ENCODE measurements at regions not wholly inside any gene's neighbourhood (a gene's known extent, or its start where the extent isn't known, plus 50 kb on each side); places are given as distances from the start of the nearest gene placed in this dataset.

DNA sequence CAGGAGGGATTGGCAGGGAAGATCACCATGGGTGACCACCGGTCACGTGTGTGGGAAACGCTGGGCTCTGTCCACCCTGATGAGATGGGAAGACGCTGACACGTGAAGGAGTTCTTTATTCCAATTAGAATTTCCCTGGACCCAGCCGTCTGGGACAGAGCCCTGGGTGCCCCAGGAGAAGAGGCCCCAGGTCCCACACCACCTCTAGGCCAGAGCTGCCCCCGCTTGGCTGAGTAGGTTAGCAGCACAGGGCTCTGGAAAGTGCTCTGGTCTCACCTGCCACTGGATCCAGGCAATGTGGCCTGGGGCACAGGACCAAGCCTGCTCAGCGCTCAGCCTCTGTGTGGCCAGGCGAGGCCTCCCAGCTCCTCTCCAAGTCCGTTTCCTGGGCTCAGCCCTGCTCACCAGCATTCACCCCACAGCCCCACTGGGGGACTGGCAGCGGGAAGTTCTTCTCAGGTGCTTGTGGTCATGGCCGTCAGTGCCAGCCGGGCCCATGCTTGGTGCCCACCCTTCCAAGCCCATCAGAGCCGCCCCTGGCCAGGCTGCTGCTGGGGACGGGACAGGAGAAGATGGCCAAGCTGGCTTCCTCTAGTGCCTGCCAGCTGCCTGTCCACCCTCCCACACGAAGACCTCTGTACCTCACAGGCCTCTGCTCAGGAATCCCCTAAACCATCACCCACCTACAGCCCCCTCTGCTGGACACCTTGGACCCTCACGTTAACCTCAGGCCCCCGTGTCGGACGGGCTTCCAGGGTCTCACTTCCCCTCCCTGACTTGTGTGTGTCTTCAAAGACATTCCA is 62.5 kb upstream of the FGF3 start:
- intact Hi-C loops (cut with micrococcal nuclease): no loop called here
- ATAC-seq: no peak
- Histone ChIP-seq H3K4me1 (ENCODE audit: control insufficient read depth, insufficient read depth, low read length) (no peaks in the 10 kb centered on the region), H3K9me3 (ENCODE audit: control insufficient read depth, insufficient read depth, low read length) (no peaks in the 10 kb centered on the region), H3K27me3 (ENCODE audit: control insufficient read depth, insufficient read depth, low read length) (no peaks in the 10 kb centered on the region), H3K36me3 (ENCODE audit: control insufficient read depth, insufficient read depth, low read length) (no peaks in the 10 kb centered on the region), H3K4me3 (ENCODE audit: low read length) (no peak overlapping the region), H3K27ac (ENCODE audit: low read length) (no peak overlapping the region)
- Mint-ChIP-seq H3K27me3 (ENCODE audit: low read depth in 2 of 2) (peaks cover 0 to 5% of the 10 kb centered on the region in 2 donors), H3K27ac (no peak overlapping the region), H3K9me3 (no peaks in the 10 kb centered on the region), H3K36me3 (no peaks in the 10 kb centered on the region), H3K4me1 (no peaks in the 10 kb centered on the region), H3K4me3 (no peak overlapping the region)
- 77% methylated on average over 20 of the region's 20 CpGs for WGBS (ENCODE audit: insufficient coverage)
- TF ChIP-seq, protein P1, sequence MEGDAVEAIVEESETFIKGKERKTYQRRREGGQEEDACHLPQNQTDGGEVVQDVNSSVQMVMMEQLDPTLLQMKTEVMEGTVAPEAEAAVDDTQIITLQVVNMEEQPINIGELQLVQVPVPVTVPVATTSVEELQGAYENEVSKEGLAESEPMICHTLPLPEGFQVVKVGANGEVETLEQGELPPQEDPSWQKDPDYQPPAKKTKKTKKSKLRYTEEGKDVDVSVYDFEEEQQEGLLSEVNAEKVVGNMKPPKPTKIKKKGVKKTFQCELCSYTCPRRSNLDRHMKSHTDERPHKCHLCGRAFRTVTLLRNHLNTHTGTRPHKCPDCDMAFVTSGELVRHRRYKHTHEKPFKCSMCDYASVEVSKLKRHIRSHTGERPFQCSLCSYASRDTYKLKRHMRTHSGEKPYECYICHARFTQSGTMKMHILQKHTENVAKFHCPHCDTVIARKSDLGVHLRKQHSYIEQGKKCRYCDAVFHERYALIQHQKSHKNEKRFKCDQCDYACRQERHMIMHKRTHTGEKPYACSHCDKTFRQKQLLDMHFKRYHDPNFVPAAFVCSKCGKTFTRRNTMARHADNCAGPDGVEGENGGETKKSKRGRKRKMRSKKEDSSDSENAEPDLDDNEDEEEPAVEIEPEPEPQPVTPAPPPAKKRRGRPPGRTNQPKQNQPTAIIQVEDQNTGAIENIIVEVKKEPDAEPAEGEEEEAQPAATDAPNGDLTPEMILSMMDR (IDR thresholded peaks at IDR 0.05): no peak
- DNase-seq: peak in 1 of 2 donors; percentile 9

DNA sequence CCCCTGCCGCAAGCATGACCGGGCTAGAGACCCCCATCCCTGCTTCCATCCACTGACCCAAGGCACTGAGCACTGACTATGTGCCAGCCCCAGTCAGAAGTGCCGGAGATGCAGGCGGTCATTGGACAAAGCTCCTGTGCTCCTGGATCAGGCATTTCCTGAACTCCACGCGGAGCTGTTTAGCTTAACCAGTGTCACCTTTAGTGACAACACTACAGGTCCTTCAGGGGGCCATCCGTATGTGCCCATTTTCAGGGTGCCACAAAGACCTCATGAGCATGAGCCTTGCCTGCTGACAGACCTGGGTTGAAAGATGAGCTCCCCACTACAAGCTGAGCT is 63.0 kb upstream of the FGF3 start:
- Mint-ChIP-seq H3K27ac (no peak overlapping the region), H3K36me3 (no peaks in the 10 kb centered on the region), H3K27me3 (ENCODE audit: low read depth in 2 of 2) (peaks cover 0 to 5% of the 10 kb centered on the region in 2 donors), H3K4me3 (no peak overlapping the region), H3K9me3 (no peaks in the 10 kb centered on the region), H3K4me1 (no peaks in the 10 kb centered on the region)
- Histone ChIP-seq H3K36me3 (ENCODE audit: control insufficient read depth, insufficient read depth, low read length) (no peaks in the 10 kb centered on the region), H3K9me3 (ENCODE audit: control insufficient read depth, insufficient read depth, low read length) (no peaks in the 10 kb centered on the region), H3K4me1 (ENCODE audit: control insufficient read depth, insufficient read depth, low read length) (no peaks in the 10 kb centered on the region), H3K4me3 (ENCODE audit: low read length) (no peak overlapping the region), H3K27ac (ENCODE audit: low read length) (no peak overlapping the region), H3K27me3 (ENCODE audit: control insufficient read depth, insufficient read depth, low read length) (no peaks in the 10 kb centered on the region)
- 90% methylated on average over 7 of the region's 7 CpGs for WGBS (ENCODE audit: insufficient coverage)
- TF ChIP-seq, protein P1 (IDR thresholded peaks at IDR 0.05): no peak
- DNase-seq: no peak
- ATAC-seq: no peak
- intact Hi-C loops (cut with micrococcal nuclease): no loop called here

DNA sequence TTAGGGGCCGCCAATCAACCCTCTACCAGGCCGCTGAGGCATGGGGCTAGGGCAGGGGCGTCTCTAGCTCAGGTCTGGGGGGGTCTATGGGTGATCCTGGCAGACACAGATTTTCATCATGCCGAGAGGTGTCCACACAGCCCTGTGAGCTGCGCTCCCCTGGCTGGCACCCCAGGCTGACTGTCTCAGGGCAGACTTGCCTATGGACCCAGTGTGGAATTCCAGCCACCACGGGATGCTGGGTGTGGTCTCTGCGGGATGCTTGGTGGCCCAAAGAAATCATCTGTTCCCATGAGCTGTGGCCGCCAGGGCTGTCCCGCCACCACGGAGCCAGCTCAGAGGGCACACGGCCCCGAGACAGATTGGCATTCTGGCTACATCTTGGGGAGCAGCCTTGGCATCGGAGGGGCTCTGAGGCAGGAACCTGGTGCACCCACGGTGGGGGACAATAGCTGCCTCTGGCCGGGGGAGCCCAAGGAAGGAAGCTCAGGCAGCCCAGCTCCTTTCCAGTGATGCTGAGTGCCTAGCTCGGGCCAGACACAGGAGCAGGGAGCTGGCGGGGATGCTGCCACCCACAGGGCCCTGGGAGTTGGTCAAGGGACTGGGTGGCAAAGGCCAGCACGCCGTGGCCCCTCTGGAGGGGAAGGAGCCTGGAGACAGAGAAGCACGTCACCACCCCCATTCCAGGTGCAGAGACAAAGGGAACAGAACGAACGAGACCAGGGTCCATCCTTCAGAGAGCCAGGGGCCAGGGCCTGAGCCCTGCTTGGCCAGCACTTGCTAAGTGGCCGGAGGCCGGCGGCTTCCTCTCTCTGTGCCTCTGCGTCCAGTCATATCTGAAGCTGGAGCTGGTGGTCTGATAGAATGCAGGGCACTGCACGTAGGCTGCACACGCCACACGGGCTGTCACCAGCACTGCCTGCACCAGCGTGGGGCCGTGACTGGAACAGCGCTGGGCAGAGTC is 64.4 kb upstream of the FGF3 start:
- Histone ChIP-seq H3K36me3 (ENCODE audit: control insufficient read depth, insufficient read depth, low read length) (no peaks in the 10 kb centered on the region), H3K4me3 (ENCODE audit: low read length) (no peak overlapping the region), H3K27me3 (ENCODE audit: control insufficient read depth, insufficient read depth, low read length) (no peaks in the 10 kb centered on the region), H3K9me3 (ENCODE audit: control insufficient read depth, insufficient read depth, low read length) (no peaks in the 10 kb centered on the region), H3K4me1 (ENCODE audit: control insufficient read depth, insufficient read depth, low read length) (peaks cover 2% of the 10 kb centered on the region), H3K27ac (ENCODE audit: low read length) (no peak overlapping the region)
- TF ChIP-seq, protein P1 (IDR thresholded peaks at IDR 0.05): no peak
- DNase-seq (no peak), ATAC-seq (no peak)
- Mint-ChIP-seq H3K4me3 (no peak overlapping the region), H3K4me1 (peaks cover 0 to 8% of the 10 kb centered on the region in 2 donors), H3K36me3 (no peaks in the 10 kb centered on the region), H3K27me3 (ENCODE audit: low read depth in 2 of 2) (peaks cover 0 to 5% of the 10 kb centered on the region in 2 donors), H3K27ac (no peak overlapping the region), H3K9me3 (no peaks in the 10 kb centered on the region)
- intact Hi-C loops (cut with micrococcal nuclease): no loop called here
- 80% methylated on average over 32 of the region's 32 CpGs for WGBS (ENCODE audit: insufficient coverage)

Data from natural killer cell (primary cell).